SK-N-MC (cell line): ENCODE measurements at regions not wholly inside any gene's neighbourhood (a gene's known extent, or its start where the extent isn't known, plus 50 kb on each side); places are given as distances from the start of the nearest gene placed in this dataset.

Source experiments
- EZH2 ChIP-seq: fragments of 200-600 bp; sonication (generic); IDR thresholded peaks from one replicate; pipeline ENCODE4 v1.6.1; 2017; ENCODE audit warnings: antibody characterized with exemption
- POLR2AphosphoS5 ChIP-seq: IDR thresholded peaks from 2 replicates; pipeline ENCODE4 v1.6.1; 2012; ENCODE audit warnings: mild to moderate bottlenecking, low read depth, low read length, borderline replicate concordance

DNA sequence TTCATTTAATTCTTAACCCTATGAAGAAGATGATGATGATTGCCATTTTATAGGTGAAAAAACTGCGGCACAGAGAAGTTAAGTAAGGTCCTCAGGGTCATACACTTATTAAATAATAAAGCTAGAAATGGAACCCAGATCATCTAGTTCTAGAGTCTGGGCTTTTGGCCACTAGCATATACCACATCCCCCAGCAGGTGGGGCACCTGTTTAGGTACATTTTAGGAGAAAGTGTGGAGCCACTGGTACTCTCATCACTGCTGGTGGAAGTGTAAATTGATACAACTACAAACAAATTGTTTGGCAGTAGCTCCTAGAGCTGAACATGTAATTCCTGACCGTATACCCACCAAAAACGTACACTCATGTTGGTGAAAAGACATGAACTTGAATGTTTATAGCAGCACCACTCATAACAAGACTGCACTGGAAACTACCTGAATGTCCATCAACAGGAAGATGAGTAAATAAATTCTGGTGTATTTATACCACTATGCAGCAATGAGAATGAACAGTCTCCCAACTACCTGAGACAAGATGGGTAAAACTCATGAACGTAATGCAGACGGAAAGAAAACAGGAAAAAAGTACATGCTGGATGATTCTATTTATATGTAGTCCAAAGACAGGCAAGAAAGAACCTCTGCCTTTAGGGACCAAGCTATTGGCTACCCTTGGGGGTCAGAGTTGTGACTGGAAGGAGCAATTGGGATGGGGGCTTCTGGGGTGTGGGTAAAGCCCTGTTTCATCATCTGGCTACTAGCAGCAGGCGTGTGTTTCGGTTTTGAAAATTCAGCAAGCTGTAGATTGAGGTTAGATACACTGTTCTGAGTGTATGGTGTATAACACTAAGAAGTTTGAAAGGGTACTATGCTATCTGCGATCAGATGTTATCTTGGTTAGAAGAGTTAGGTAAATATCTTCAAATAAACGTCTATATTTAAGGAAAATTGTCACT is 72.3 kb upstream of the ADGRG2 start:
- TF ChIP-seq EZH2 (no peak), POLR2AphosphoS5 (no peak)
